LNCAP (cell line): ENCODE measurements at regions not wholly inside any gene's neighbourhood (a gene's known extent, or its start where the extent isn't known, plus 50 kb on each side); places are given as distances from the start of the nearest gene placed in this dataset.

Source experiments
- TF ChIP-seq, protein P1 (sequence below): fragments of 450-650 bp; IDR thresholded peaks from 2 replicates; pipeline ENCODE4 v1.5.1; 2017; ENCODE audit warnings: mild to moderate bottlenecking

DNA sequence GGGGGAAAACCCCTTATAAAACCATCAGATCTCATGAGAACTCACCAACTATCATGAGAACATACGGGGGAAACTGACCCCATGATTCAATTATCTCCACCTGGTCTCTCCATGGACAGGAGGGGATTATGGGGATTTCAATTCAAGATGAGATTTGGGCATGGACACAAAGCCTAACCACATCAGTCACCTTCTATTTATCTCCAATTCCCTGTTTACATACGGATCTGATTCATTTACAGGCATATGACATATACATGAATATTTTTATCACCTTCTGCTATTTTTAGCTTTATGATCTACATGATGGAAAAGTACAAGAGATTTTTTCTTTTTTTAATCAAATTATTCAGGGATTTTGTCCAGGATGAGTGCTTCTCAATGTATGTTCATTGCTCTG, 944.5 kb downstream of the REEP3 start:
- TF ChIP-seq, protein P1, sequence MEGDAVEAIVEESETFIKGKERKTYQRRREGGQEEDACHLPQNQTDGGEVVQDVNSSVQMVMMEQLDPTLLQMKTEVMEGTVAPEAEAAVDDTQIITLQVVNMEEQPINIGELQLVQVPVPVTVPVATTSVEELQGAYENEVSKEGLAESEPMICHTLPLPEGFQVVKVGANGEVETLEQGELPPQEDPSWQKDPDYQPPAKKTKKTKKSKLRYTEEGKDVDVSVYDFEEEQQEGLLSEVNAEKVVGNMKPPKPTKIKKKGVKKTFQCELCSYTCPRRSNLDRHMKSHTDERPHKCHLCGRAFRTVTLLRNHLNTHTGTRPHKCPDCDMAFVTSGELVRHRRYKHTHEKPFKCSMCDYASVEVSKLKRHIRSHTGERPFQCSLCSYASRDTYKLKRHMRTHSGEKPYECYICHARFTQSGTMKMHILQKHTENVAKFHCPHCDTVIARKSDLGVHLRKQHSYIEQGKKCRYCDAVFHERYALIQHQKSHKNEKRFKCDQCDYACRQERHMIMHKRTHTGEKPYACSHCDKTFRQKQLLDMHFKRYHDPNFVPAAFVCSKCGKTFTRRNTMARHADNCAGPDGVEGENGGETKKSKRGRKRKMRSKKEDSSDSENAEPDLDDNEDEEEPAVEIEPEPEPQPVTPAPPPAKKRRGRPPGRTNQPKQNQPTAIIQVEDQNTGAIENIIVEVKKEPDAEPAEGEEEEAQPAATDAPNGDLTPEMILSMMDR = no peak

DNA sequence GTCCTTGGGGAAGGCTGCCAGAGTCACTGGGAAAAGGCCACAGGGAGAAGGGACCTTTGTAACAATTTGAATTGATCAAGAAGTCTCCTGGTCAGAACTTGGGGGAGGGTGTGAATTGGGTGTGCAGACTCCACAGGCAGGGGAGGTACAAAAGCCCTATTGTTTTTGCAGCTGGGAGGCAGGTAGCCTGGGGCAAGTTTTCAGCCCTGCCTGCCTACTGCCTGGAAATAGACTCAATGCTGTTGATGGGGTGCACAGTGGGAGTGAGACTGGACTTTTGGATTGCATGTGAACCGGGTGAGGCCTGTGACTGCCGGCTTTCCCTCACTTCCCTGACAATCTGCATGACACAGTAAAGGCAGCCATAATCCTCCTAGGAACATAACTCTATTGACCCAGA, 947.0 kb downstream of the REEP3 start:
- TF ChIP-seq, protein P1 = no peak

DNA sequence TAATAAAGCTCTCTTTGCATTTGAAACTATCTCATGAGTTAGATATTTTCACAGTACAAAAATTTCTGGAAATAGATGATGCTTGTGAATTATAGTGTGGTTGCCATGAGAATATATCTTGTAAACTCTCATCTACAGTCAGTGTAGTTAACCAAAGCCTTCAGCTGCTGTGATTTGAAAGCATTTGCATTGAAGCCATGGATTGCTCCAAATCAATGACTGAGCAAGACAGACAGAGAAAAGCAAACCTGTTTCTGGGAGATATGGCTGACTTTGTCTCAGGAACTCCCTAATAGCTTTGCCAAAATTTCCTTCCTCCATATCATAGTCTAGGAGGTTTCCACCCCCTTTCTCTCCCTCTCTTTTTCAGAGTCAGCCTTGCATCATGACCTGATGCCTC, 955.3 kb downstream of the REEP3 start:
- TF ChIP-seq, protein P1 = no peak

DNA sequence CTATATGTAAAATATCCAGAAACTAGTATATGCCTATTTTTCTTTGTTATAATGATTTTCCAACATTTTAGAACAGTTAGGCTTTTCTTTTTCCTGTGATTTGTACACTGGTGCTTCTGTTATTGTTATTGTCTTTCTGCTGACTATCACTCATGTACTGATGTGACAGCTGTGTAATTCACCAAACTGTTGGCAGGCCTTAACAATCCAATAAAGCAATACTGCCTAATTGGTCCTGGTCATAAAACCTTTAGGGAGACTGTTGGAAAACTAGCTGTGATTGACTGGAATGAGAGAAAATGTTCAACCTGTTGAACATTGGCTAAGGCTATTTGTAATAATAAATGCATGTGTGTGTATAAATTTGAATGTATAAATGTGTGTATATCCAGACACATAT, 956.6 kb downstream of the REEP3 start:
- TF ChIP-seq, protein P1 = no peak

DNA sequence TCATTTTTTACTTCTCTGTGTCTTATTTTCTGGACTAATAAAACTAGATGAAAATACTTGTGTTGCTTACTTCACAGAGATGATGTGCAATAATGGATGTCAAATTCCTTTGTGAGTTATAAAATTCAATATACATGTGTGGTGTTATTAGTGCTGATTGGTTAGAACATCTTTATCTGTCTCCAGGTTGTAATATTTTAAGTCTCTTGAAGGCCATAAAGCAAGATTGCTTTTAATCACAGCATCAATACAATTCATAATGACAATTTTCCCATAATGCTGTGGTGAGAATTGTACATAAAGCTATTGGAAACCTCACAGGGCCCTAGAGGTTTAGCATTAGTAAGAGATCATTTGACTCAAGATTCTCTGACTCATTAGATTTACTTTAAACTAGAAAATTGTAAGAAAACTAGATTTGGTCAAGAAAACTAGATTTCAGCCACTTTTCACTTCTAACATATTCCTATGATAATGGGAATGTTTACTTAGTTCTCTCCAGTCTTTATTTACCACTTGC, 963.7 kb downstream of the REEP3 start:
- TF ChIP-seq, protein P1 = no peak

DNA sequence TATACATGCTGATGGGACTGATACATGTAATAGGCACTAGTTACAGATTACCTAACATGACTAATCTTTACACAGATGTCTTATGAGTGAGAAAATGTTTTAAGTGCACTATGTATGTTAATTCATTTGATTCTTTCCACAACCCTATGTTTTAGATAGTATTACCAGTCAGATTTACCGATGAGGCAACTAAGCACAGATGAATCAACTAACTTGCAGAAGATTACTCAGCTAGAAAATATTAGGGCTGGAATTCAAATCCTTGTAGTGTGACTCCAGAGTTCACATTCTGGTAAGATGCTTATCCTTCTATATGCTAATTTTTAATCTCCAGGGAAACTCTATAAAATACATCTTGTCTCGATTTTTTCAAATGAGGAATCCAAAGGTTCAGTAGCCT, 964.9 kb downstream of the REEP3 start:
- TF ChIP-seq, protein P1 = no peak

DNA sequence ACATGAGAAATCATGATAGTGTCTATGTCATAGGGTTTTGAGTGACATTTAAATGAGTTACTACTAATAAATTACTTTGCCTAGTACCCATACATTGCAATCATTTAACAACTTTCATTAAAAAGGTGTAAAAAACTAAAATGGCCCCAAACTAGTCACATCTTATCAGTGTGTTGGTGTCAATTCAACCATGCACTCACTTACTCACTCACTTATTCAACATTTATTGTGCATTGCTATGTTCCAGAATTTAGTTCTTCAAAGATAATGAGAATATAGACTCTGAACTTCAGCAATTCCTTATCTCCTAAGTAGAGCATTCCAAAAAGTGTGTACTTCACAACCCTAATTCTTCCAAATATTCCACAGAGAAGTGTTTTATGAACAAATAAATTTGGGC, 965.7 kb downstream of the REEP3 start:
- TF ChIP-seq, protein P1 = no peak

DNA sequence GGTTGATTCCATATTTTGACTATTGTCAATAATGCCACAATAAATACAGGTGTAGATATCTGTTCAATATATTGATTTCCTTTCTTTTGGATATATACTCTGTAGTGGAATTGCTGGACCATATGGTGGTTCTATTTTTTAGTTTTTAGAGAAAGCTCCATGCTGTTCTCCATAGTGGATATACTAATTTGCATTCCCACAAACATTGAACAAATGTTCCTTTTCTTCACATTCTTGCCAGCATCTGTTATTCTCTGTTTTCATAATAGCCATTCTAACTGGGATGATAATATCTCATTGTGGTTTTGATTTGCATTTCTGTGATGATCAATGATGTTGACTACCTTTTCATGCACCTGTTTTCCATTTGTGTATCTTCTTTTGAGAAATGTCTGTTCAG, 973.7 kb downstream of the REEP3 start:
- TF ChIP-seq, protein P1 = no peak
